Ramos (cell line): ENCODE measurements at regions not wholly inside any gene's neighbourhood (a gene's known extent, or its start where the extent isn't known, plus 50 kb on each side); places are given as distances from the start of the nearest gene placed in this dataset.

Source experiments
- in situ Hi-C: fragments of 300-500 bp; cut with MboI; formaldehyde crosslinking; loops from one replicate; pipeline ENCODE4 v1.14.3; 2022; ENCODE audit warnings: low sequenced_read_pairs; ENCODE audit not compliant: unreplicated experiment

- in situ Hi-C loops, result no loop called here
Observed at GRCh38 chr12:127280393-127281275, 986.3 kb upstream of the TMEM132C start.

- in situ Hi-C loops, result no loop called here
Observed at GRCh38 chr12:127282786-127283565, 984.0 kb upstream of the TMEM132C start.

DNA sequence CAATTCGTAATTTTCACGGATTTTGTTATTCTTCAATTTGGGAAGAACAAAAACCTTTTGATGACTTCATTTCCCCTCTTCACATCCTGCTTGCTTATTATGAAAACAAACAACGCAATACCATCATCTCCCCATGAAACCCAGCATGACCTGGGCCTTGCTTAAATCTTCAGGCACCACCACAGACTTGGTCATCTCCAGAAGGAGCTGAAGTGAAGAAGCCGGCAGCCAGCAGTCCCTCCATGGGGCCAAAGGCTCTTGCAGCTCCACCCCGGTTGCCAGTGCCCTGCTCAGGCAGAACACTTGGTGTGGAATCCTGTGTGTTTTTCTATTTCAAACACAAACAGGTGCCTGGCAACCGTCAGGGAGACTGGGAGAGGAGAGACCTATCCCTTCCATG lies 982.9 kb upstream of the TMEM132C start:
- in situ Hi-C loops, result no loop called here

- in situ Hi-C loops, result no loop called here
Observed at GRCh38 chr12:127284870-127285431, 982.0 kb upstream of the TMEM132C start.

GRCh38 chr12:127286281-127286680 lies 980.7 kb upstream of the TMEM132C start:
- in situ Hi-C loops, result no loop called here

DNA sequence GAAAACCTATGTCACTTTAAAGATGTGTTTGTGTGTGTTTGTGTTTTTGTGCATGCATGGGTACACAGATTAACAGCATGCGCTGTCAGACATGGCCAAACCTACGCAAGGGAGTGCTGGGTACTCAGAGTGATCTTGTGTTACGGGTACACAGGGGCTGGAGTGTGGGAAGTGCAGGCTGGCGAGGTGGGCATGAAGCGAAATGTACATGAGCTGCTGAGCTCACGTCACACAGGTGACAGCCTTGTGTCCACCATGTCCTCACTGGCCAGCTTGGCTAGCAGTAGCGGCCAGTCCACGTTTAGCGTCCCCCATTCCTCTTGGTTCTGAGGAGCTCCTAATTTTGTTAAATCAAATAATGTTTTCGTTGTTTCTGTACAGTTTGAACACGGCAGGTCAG lies 979.7 kb upstream of the TMEM132C start:
- in situ Hi-C loops, result no loop called here

DNA sequence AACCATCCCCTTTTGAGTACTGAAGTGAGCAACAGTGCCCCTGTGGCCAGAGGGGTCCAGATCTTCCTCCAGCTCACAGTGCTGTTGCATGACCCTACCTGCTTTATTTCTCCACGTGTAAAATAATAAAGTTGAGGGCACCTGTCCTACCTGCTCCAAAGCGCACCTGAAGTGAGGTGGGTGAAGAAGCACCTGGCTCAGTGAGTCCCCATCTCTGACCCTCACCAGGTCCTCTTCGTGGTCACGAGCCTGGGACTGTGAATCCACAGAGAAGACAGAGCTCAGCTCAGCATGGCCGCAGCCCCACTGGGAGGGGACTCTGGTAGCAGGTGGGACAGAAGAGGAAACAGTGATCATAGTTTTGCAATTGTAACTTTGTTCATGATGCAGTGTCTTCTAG lies 976.7 kb upstream of the TMEM132C start:
- in situ Hi-C loops, result no loop called here

DNA sequence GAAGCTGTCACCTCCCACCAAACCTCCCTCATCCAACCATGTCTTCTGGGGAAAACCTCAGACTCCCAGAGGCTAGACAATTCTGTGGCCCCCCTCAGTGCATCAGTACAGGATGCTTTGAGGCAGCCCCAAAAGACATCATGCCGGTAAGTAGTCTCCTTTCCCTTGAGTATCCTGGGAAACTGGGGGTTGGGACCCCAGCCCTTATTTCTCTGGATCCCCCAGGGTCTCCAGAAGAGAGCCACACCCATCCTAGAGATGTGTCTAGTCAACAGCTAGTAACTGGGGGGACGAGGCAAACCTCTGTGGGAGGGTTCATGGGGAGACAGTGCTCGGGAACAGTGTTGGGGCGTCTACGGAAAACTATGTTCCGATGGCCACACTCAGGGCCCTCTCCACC lies 974.2 kb upstream of the TMEM132C start:
- in situ Hi-C loops, result no loop called here

DNA sequence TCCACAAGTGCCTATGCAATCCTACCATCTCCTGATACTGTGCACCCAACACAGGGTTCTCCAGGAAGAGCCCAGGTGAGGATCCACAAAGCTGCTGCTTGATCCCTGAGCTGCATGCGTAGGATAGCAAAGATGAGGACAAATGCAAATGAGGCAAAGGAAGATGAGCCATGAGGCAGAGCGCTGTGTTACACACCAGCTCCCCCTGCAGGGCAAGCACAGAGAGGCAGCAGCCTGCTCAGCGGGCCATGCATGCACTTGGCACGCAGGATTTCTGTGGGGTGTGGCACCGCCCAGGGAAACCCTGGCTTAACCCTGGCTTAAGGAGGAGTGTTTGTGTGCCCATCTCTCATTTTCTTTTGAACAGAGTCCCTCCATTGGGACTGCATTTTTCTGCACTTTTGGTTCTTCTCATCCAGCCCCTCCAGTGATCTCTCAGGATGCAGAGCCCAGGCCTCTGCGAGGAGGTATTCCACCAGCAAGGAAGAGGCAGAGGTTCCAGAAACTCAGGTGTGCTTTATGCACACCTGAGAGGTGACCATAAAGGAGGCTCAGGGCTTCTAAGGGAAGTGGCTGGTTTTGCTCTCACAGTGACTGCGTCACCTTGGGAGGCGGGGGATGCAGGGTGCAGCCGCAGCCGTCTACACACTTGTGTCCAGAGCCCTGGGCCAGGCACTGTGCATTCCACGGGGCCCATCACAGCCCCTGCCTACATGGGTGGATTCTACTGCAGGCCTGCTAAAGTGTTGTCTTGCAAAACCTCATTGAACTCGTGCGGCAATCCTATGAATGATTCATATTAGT lies 973.3 kb upstream of the TMEM132C start:
- in situ Hi-C loops, result no loop called here

GRCh38 chr12:127294651-127295210 lies 972.2 kb upstream of the TMEM132C start:
- in situ Hi-C loops, result no loop called here

GRCh38 chr12:127295630-127296029 lies 971.3 kb upstream of the TMEM132C start:
- in situ Hi-C loops, result no loop called here

DNA sequence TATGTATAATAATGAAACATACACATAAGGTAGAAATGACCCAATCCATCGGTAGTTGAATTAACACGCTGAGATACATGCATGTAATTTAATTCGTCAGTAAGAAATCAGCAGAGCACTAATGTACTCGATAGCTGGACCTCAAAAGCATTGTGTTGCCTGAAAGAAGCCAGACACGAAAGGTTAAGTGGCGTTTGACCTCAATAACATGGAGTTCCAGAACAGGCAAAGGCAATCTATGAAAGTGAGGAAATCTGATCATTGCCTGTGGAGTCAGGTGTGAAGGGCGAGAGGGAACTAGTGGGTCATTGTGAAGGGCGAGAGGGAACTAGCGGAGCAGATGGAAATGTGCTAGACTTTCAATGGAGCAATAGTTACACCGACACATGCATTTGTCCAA lies 970.4 kb upstream of the TMEM132C start:
- in situ Hi-C loops, result no loop called here

GRCh38 chr12:127297327-127297726 lies 969.6 kb upstream of the TMEM132C start:
- in situ Hi-C loops, result no loop called here

DNA sequence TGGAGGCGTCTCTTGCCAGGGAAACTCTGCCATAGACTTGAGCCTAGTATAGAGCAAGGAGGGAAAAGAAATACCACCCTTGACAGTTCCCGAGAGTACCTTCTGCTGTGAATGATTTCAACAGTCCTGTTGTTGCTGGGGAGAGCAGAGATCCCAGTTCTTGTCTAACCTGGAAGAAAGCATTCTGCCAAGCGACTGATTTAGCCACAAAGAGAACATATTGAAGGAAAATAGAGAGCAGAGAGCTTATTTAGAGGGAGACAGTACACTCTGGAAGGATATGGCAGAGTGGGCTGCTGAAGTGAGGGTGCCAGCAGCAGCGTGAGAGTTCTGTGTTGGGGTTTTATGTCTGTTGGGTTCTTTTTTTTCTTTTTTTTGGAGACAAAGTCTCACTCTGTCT lies 966.9 kb upstream of the TMEM132C start:
- in situ Hi-C loops, result no loop called here

- in situ Hi-C loops, result no loop called here
Observed at GRCh38 chr12:127300753-127301152, 966.2 kb upstream of the TMEM132C start.

DNA sequence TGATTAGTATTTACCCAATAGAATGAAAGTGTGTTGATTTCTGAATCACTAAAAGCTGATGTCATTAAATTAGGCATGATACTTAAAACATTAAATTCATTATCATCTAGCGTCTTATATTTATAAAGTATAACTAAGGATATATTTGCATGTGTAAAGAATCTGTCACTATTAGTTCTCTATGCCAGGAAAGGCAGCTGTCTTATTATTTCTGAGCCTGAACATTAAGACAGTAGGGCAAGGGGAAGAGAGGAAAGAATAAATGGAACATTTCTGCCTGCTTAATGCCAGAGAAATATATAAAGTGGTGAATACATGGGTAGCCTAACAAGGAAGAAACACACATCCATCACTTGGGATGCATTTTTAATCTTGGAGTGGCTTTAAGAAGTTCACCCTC lies 965.1 kb upstream of the TMEM132C start:
- in situ Hi-C loops, result no loop called here

GRCh38 chr12:127304751-127305725 lies 961.9 kb upstream of the TMEM132C start:
- in situ Hi-C loops, result no loop called here

DNA sequence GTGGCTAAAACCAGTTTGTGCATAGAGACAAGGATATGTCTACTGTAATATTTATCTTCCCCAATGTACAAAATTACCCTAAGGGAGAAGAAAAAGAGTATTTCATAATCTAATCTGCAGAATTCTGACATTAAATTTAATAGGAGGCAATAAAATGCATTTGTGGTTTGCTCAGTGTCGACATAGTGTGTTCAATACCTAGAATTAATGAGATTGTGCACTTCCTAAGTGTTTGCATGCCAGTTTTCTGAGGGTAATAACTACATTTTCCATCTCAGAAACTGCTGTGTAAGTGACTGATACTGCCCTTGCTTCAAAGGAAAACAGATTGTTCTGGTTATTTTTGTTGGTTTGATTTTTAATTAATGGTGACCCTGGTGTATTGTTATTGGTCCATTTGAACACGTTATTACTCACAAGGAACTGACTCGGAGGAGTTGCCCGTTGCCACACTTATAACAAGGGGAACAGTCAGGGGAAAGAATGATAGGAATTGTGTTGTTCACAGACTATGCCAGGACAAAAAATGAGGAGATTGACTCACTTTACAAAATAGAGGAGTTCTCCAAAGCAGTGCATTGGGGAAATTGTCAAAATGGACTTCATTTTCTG lies 960.3 kb upstream of the TMEM132C start:
- in situ Hi-C loops, result no loop called here
